M059J (cell line): ENCODE measurements at regions not wholly inside any gene's neighbourhood (a gene's known extent, or its start where the extent isn't known, plus 50 kb on each side); places are given as distances from the start of the nearest gene placed in this dataset.
"Not testable (repeated sequence)": the region's sequence is repeated elsewhere in the genome, so short reads cannot be mapped to it uniquely, and the experiment has no call there.

ENCODE experiments used
- DNase-seq: peaks from one replicate; pipeline ENCODE4 v3.0.0-alpha.2; 2012; ENCODE audit warnings: low read depth

DNA sequence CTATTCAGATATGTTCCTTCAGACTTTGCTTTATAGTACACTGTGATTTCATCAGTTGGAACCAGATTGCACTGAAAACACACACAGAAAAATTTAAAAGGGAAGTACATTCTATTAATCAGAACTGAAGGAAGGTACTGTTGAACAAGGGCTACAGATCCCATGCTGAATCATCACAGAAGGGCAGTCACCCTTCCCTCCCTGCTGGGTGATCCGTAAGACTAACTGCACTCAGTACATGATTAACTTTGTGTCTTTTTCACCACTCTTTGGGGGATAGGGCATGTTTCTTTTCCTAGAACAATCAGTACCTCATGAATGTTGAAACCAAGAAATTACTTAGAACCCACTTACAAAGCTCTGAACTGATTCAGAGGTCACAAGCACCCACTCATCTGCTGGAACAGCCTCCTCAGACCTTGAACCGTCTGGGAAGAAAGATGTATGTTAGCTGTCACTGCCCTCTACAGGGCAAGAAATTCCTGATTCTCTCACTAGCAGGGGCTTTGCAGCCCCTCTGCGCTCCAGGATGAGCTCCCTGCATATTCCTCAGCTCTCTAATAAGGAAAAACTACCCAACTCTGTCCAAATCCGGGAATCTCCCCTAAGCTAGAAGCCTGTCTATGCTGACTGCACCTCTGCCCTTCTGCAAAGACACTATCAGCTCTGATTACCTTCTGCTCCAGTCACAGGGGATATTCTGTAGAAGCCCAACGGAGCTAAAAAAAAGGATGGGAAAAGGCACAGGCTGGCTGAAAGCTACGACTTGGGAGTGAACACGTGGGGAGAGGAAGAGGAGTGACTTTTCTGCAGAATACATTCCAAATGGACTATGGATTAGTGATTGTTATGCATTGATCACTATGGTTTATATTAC, 51.0 kb downstream of the IARS1 start:
- peak; percentile 20 for DNase-seq

DNA sequence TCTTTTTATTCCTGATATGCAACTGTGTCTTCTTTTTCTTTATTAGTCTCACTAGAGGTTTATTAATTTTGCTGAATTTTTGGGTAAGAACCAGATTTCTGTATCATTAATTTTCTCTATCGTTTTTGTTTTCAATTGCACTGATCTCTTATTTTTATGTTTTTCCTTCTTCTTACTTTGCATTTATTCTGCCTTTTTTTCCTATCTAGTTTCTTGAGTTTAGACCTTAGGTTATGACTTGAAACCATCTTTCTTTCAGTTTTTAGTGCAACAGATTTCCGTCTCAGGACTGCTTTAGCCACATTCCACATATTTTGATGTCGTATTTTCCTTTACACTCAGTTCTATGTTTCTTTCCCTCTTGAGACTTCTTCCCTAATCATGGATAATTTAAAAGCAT, 56.6 kb downstream of the IARS1 start:
- DNase-seq: no peak

DNA sequence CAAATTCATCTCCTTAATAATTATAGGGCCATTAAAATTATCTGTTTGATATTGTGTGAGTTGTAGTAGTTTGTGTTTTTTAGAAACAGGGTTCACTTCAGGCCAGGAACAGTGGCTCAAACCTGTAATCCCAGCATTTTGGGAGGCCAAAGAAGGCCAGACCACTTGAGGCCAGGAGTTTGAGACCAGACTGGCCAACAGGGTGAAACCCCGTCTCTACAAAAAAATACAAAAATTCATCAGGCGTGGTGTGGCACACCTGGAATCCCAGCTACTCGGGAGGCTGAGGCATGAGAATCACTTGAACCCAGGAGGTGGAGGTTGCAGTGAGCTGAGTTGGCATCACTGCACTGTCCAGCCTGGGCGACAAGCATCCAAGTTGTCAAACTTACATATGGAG, 57.0 kb downstream of the IARS1 start:
- no peak for DNase-seq

DNA sequence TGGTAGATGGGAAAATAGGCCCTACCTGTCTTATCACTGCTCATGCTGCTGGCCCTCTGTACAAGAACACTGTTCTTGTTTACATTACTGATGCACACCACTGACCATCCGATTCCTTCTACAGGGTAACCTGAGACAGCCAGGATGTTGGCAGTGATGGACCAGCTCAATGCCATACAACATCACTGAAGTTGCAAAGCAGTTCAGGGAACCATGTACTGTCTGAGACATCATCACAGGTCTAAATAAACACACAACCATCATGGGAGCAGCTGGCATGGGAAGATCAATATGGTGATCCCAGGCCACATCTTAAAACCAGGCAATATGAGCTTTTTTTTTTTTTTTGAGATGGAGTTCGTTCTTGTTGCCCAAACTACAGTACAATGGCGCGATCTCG, 59.0 kb downstream of the IARS1 start:
- DNase-seq: no peak

DNA sequence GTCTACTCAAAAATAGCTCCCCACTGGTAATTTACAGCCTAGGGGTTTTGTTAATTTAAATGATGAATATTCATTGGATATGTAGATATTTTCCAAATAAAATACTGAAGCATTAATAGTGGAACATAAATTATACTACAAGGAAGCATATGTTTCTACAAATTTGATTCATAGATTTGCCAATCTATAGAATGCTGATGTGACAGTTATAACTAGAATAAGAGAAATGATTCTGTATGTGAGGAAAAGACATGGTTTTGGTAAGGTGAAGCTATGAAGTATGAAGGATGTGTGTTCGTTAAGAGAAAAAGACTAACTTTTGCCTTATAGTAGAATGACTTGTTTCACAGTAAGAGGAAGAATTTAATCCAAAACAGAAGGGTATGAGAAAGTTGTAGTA, 61.3 kb downstream of the IARS1 start:
- no peak for DNase-seq

DNA sequence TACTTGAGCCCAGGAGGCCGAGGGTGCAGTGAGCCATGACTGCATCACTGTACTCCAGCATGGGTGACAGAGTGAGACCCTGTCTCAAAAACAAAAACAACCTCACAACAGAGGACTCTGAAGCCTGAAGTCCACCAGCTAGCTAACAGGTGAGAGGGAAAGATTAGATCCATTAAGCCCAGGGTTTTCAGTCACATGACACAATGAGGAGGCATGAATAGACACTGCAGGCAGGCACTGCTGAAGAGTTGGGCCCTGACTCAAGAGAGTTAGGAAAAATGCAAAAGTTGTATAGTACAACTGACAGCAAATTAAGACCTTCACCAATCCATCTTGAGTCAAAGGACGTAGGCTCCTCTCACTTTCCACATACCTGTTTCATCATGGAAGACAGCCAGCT, 64.9 kb downstream of the IARS1 start:
- DNase-seq: no peak

DNA sequence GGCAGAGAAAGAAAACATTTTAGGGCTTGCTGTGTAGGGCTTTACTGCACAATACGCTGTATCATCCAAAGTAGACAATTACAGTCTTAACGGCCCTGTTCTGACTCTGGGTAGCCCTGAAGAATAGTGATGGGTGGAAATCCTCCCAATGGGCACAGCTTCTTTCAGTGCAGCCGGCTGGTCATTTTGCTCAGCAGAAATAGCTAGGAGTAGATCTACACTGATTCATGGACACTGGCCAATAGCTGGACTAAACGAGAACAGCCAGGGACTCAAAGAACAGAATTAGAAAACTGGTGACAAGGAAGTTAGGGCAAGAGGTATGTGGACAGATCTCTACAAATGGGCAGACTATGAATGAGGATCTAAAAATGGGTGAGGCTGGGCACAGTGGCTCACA, 69.3 kb downstream of the IARS1 start:
- DNase-seq: no peak

DNA sequence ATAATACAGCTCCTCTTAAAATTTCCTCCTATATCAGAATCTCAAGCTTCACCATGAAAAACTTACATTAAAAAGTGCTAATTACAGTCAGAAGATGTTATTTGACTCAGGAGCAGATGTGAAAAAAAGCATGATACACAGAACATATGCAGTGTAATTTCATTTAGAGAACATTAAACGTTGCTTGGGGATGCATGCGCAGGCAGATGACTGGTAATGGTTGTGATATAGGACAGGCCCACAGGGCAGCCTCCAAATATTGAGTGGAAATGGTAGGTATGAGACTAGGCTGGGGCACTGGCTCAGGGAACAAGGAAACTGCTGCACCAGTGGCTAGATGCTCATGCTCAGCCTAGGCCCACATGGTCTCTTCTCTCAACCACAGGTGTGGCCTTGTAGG, 69.7 kb downstream of the IARS1 start:
- no peak for DNase-seq

DNA sequence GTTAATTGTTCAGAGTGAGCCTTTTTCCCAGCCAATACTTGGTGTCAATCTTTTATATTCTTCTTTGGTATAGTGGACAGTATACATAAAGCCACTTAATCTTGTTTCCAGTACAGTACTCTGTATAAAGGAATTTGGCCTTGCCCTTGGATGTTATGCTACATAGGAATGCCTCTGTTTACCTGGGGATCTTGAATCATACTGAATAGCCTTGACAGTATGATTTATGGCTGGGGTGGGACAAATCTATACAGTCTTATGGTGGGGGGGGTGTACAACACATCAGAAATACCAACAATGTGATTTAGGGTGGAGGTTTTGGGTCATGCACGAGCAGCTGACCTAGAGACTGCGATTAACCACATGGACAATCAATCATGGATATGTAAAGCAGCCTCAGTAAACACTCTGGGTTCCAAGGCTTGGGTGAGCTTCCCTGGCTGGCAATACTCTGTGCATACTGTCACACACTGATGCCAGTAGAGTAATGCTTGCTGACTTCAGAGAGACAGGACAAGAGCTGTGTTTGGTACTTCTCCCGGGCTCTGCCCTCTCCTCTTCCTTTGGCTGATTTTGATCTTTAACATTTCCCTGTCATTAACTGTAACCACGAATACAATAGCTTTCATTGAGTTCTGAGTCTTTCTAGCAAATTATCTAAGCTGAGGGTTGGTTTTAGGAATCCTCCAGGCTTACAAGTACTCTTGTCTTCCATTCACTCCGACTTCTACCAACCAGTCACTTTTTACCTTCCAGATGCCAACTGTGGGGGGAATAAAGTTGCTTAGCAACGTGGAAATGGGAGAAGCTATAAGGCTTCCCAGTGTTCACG, 84.6 kb downstream of the IARS1 start:
- no peak for DNase-seq

DNA sequence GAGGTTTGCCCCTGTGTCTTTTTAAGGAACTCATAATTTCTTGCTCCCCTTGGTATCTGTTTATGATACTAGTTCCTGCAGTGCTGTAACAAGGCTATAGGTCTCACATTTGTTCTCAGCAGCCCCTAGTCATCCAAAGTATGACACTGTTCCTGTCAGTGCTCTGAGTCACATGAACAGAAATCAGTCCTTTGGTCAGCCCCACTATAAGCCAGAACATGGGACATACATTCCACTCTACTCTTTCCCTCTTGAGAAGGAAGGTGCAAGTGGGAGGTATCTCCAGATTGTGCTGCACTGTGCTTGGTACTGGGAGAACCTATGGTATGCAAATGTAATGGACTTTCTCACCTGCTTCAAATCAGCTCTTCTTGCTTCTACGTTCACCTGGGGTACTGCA, 87.0 kb downstream of the IARS1 start:
- DNase-seq: peak; percentile 14

DNA sequence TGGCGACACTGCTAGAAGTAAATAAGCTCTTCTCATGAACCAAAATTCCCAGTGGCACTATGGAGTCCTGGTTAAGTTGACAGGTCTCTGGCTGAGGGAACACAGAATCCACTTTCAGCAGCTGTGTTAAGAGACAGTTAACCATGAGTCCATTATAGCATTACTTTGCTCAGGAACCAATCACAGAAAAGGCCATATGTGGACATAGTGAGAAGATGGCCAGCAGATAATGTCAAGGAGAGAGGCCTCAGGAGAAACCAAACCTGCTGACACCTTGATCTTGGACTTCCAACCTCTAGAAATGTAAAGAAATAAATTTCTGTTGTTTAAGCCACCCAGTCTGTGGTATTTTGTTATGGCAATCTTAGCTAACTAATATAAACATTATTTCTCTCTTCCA, 88.7 kb upstream of the SPTLC1 start:
- DNase-seq: not testable (repeated sequence)

DNA sequence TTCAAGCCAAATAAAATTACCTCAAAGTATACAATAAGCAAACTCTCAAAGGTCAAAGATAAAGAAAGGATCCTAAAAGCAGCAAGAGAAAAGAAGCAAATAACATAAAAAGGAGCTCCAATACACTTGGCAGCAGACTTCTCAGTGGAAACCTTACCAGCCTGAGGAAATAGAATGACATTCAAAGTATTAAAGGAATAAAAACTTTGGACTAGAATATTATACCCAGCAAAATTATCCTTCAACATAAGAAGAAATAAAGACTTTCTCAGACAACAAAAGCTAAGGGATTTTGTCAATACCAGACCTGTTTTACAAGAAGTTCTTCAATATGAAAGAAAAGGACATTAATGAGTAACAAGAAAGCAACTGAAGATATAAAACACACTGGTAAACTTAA, 83.0 kb upstream of the SPTLC1 start:
- DNase-seq: not testable (repeated sequence)

DNA sequence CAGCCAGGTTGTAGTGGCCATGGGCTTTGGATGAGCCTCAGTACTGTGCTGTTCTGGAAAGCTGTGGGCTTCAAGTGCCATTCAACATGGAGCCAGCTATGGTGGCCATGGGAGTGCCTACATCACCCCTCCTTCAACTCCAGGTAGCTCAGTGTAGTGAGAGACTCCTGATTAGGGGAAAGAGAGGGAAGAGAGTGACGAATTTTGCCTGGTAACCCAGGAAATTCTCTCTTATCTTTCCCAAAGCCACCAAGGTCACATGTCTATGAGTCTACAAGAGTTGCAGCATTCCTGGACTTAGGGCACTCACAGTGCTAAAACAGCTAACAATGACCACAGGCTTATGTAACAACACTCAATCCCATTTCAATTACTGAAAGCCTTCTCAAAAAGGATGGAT, 81.7 kb upstream of the SPTLC1 start:
- DNase-seq: peak; percentile 75

DNA sequence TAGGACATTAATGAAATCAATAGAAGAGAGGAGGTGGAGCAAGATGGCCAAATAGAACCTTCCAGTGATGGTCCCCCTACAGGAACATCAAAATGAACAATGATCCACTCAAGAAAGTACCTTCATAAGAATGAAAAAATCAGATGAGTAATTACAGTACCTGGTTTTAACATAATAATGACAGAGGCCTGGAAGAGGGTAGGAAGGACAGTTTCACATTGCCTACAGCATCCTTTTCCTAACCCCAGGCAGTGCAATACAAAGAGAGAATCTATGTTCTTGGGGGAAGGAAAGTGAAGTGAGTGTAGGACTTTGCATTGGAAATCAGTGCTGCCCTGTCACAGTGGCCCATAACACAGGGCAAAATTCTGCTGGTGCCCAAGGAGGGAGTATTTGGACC, 81.2 kb upstream of the SPTLC1 start:
- no peak for DNase-seq

DNA sequence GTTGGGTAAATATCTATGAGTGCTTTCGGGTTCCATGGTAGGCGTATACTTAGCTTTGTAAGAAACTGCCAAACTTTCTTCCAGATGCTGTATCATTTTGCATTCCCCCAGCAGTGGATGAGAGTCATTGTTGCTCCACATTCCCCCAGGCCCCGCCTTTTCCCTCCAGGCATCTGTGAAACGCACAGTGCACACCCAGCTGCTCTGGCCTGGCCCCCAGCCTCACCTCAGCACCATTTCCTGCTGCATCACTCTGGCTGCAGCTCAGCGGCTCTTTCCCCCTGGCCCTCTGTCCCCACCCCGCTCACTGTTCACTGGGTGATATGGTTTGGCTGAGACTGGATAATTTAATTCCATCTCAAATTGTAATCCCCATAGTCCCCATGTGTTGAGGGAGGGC, 76.6 kb upstream of the SPTLC1 start:
- peak; percentile 37 for DNase-seq

DNA sequence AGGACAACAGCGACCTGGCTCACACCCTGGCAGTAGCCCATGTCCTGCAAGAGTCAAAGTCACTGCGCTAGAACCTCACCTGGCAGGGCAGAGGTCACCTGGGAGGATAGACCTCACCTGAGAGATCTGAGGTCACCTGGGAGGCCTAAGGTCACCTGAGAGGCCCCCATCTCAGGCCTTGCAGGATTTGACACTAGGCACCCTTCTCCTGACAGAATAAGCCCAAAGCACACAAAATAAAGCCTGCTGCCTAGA, 75.2 kb upstream of the SPTLC1 start:
- DNase-seq: no peak

DNA sequence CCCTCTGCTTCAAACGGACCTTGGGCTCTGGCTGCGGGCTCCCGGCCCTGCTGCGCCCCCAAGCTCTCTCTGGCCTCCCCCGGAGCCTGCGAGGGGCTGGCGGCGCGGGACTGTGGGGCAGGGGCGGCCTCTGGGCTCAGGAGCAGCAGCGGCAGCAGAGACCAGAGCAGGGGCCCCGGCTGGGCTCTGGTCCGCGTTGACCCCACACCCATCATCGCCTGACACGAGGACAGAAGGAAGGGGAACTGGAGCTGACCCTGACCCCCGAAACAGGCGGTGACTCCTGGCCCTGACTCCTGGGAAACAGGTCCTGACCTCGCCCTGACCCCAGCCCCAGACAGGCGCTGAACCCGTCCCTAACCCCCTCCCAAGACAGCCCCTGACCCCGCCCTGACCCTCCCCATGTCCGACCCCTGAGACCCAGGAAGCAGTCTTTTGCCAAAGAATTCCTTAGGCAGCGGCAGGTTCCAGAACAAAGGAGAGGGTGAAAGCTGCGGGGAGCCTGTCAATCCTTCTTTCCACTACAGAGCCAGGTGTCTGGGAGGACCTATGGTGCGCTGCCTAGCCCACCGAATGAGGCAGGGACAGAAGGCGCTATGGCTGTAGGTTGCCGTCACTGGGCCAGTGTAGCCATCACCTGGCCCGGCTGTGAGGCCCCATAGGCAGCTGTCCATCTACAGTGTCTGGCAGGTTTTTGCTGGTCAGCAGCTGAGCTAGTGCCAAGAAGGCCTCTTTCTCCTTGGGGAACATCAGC, 74.7 kb upstream of the SPTLC1 start:
- DNase-seq: no peak

DNA sequence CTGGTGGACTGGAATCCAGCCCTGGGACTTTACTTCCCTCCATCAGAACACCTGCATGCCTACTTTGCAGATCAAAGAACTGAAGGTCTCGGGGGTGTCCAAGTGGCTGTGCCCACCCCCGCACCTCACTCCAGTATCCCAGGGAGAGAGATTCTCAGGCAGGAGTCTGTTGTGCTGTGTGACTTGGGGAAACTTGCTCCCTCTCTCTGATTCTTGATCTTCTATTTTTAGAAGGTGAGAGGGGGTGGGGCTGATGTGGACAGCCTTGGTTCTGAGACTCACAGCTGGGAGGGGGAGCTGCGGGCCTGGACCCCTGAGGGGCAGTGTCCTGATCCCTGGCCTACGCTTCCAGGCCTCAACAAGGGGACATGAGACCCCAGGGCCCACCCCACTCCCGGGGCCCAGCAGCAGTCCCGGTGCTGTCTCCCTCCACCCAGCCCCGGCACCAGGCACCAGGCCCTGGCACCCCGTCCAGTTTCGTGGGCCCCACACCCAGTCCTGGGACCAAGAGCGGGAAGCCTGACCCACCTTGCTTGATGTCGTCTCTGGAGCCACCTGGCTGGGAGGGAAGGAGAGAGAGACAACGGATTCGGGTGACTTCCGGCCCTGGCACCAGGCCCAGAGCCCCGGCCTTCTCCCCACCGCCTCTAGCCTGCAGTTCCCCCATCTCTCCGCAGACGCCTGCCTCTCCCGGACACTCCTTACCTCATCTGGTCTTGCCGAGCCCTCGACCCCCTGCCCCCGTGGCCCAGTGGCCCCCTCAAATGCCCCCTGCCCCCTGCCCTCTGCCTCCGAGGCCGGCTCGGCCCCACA, 74.0 kb upstream of the SPTLC1 start:
- DNase-seq: no peak

DNA sequence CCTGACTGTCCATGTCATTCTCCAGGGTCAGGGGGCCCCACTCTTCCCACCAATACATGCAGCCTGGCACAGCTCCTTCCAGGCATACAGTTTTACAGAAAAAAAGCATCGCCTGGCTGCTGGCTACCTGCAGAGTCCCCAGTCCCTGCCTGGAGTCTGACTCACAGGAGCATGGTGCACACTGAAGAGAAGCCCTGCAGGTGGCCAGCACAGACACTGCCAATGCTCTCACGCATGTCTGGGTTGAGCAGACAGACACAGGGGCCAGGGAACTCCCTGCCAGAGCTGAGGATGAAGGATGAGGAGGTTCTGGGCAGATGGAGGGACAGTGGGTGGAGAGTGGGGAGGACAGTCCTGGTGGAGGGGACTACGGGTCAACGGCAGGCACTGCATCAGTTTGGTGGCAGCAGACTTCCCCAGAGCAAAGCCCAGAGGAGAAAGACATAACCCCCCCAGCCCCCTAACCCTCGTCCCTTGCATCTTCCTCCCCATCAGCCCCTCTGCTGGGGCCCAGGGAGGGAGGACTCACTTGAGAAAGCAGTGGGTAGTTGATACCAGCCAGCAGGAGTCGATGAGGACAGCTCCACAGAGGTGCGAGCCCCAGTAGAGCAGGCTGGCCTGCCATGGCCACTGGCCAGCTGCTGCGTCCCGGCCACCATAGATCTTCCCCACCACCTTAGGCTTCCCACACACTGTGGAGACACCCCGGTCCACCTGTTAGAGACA, 72.9 kb upstream of the SPTLC1 start:
- DNase-seq: peak; percentile 38

DNA sequence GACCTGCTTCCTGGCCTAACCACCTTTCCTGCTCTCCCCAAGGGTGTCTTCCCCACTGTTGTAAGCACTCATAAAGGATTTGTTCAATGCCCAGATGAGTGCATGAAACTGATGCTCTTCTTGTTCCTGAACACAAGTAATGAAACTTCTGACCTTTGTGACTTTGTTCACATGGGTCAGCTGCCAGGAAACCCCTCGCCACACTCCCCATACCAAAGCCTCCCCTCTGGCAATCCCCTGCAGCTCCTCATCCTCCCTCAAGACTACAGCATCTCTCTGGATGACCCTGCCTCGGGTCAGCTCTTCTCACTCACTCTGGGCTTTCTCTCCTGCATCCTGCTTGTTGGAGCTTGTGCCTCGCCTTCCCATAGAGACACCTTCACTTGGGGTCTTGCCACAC, 72.2 kb upstream of the SPTLC1 start:
- DNase-seq: no peak

DNA sequence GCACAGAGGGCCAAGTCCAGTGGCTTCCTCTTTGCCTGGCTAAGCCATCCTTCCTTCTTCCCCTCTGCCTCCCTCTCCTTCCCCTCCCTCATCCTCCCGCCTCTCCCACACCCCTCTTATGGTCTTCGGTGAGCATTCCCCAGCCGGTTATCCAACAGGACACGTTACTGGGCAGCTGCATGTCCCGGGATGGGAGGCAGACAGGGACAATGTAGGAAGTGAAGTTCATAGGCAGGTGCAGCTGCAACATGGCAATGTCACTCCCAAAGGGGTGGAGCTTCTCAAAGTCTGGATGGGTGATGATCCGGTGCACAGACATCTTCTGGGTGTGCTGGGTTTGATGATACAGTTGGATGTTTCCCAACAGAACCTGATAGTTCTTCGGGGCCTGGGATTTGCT, 71.4 kb upstream of the SPTLC1 start:
- DNase-seq: no peak
